ENCODE measurements at regions not wholly inside any gene's neighbourhood (a gene's known extent, or its start where the extent isn't known, plus 50 kb on each side); places are given as distances from the start of the nearest gene placed in this dataset.

GRCh38 chrX:137430984-137431475 is 134.9 kb upstream of the ZIC3 start:
- no peak for TF ChIP-seq CTCF (conservative IDR thresholded peaks at IDR 0.05 in 1 of 2, IDR thresholded peaks at IDR 0.05 in 1 of 2; ENCODE audit: low read depth in 1 of 2, low read length in 2 of 2)
- TF ChIP-seq EZH2 (IDR thresholded peaks at IDR 0.05; ENCODE audit: low read length, missing control alignments), result no peak
